ENCODE measurements at regions not wholly inside any gene's neighbourhood (a gene's known extent, or its start where the extent isn't known, plus 50 kb on each side); places are given as distances from the start of the nearest gene placed in this dataset.

GRCh38 chr4:4937926-4938325 lies 78.5 kb downstream of the MSX1 start:
- no peak for DNase-seq (ENCODE audit: low spot score)
- no peaks in the 10 kb centered on the region for H3K79me2 ChIP-seq (ENCODE audit: insufficient read depth, low read length)
- H3K27ac ChIP-seq (ENCODE audit: extremely low read length, insufficient read depth, low read length), result no peak overlapping the region
- in situ Hi-C loops (cut with HindIII; ENCODE audit: extremely low pct_ligation_motif_present, low pct_unique_long_range_greater_than_20kb) (no loop called here), intact Hi-C loops (cut with micrococcal nuclease; ENCODE audit: unreplicated experiment) (no loop called here)
- ChIA-PET CTCF (ENCODE audit: low intra/inter-chr PET ratio, low total read pairs) (no interaction called here), POLR2A (no interaction called here)
- BruUV-seq (replicated peaks), result no TSS peak
- ATAC-seq, result no peak
- H4K20me1 ChIP-seq (ENCODE audit: insufficient read depth, low read length), result no peaks in the 10 kb centered on the region
- H3K27me3 ChIP-seq (ENCODE audit: control insufficient read depth in 1 of 2, insufficient read depth in 2 of 2, low read length in 2 of 2), result peaks cover 0 to 27% of the 10 kb centered on the region in 2 experiments; a peak in 2 of 5 replicates
- no peak overlapping the region for H2AFZ ChIP-seq (ENCODE audit: low read length)
- no peak overlapping the region for H3K4me2 ChIP-seq (ENCODE audit: low read depth, low read length)
- no peak overlapping the region for H3K9ac ChIP-seq (ENCODE audit: insufficient read depth, low read depth, low read length)
- no peaks in the 10 kb centered on the region for H3K9me3 ChIP-seq (ENCODE audit: low read length)
- WGBS (ENCODE audit: low lambda C conversion rate), result 27% methylated on average over 6 of the region's 6 CpGs
- no peak for FAIRE-seq
- no peaks in the 10 kb centered on the region for H3K36me3 ChIP-seq (replicated peaks in 1 of 2; ENCODE audit: control insufficient read depth in 1 of 2, insufficient read depth in 2 of 2, low read length in 2 of 2)
- H3K4me3 ChIP-seq (replicated peaks in 1 of 3; ENCODE audit: insufficient read depth in 1 of 3, low read depth in 2 of 3, low read length in 3 of 3), result no peak overlapping the region
- H3K4me1 ChIP-seq (ENCODE audit: insufficient read depth, low read length), result no peaks in the 10 kb centered on the region
- TF ChIP-seq ZNF10 (CRISPR knock-in tag; IDR thresholded peaks at IDR 0.05; ENCODE audit: borderline replicate concordance, low read depth) (no peak), ZNF546 (CRISPR knock-in tag; conservative IDR thresholded peaks at IDR 0.05) (no peak), ZSCAN9 (CRISPR knock-in tag; IDR thresholded peaks at IDR 0.05; ENCODE audit: borderline replicate concordance) (no peak), ZNF691 (CRISPR knock-in tag; IDR thresholded peaks at IDR 0.05; ENCODE audit: borderline replicate concordance, low read depth) (no peak), CERS6 (CRISPR knock-in tag; IDR thresholded peaks at IDR 0.05) (no peak), ZNF275 (CRISPR knock-in tag; IDR thresholded peaks at IDR 0.05; ENCODE audit: borderline replicate concordance) (no peak), FOXP1 (IDR thresholded peaks at IDR 0.05) (no peak), FOXP1 (CRISPR knock-in tag; IDR thresholded peaks at IDR 0.05) (no peak), HNF1B (CRISPR knock-in tag; IDR thresholded peaks at IDR 0.05) (no peak), TBP (CRISPR knock-in tag; IDR thresholded peaks at IDR 0.05) (no peak), U2AF1 (optimal IDR thresholded peaks at IDR 0.05; ENCODE audit: low read depth, low read length) (no peak)
- TF ChIP-seq, protein P1, sequence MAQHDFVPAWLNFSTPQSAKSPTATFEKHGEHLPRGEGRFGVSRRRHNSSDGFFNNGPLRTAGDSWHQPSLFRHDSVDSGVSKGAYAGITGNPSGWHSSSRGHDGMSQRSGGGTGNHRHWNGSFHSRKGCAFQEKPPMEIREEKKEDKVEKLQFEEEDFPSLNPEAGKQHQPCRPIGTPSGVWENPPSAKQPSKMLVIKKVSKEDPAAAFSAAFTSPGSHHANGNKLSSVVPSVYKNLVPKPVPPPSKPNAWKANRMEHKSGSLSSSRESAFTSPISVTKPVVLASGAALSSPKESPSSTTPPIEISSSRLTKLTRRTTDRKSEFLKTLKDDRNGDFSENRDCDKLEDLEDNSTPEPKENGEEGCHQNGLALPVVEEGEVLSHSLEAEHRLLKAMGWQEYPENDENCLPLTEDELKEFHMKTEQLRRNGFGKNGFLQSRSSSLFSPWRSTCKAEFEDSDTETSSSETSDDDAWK (CRISPR knock-in tag; IDR thresholded peaks at IDR 0.05), result no peak
- TF ChIP-seq, protein P2, sequence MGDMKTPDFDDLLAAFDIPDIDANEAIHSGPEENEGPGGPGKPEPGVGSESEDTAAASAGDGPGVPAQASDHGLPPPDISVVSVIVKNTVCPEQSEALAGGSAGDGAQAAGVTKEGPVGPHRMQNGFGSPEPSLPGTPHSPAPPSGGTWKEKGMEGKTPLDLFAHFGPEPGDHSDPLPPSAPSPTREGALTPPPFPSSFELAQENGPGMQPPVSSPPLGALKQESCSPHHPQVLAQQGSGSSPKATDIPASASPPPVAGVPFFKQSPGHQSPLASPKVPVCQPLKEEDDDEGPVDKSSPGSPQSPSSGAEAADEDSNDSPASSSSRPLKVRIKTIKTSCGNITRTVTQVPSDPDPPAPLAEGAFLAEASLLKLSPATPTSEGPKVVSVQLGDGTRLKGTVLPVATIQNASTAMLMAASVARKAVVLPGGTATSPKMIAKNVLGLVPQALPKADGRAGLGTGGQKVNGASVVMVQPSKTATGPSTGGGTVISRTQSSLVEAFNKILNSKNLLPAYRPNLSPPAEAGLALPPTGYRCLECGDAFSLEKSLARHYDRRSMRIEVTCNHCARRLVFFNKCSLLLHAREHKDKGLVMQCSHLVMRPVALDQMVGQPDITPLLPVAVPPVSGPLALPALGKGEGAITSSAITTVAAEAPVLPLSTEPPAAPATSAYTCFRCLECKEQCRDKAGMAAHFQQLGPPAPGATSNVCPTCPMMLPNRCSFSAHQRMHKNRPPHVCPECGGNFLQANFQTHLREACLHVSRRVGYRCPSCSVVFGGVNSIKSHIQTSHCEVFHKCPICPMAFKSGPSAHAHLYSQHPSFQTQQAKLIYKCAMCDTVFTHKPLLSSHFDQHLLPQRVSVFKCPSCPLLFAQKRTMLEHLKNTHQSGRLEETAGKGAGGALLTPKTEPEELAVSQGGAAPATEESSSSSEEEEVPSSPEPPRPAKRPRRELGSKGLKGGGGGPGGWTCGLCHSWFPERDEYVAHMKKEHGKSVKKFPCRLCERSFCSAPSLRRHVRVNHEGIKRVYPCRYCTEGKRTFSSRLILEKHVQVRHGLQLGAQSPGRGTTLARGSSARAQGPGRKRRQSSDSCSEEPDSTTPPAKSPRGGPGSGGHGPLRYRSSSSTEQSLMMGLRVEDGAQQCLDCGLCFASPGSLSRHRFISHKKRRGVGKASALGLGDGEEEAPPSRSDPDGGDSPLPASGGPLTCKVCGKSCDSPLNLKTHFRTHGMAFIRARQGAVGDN (CRISPR knock-in tag; IDR thresholded peaks at IDR 0.05), result no peak
- TF ChIP-seq, protein P3, sequence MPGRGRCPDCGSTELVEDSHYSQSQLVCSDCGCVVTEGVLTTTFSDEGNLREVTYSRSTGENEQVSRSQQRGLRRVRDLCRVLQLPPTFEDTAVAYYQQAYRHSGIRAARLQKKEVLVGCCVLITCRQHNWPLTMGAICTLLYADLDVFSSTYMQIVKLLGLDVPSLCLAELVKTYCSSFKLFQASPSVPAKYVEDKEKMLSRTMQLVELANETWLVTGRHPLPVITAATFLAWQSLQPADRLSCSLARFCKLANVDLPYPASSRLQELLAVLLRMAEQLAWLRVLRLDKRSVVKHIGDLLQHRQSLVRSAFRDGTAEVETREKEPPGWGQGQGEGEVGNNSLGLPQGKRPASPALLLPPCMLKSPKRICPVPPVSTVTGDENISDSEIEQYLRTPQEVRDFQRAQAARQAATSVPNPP (CRISPR knock-in tag; IDR thresholded peaks at IDR 0.05), result no peak
